ENCODE measurements at regions not wholly inside any gene's neighbourhood (a gene's known extent, or its start where the extent isn't known, plus 50 kb on each side); places are given as distances from the start of the nearest gene placed in this dataset.

DNA sequence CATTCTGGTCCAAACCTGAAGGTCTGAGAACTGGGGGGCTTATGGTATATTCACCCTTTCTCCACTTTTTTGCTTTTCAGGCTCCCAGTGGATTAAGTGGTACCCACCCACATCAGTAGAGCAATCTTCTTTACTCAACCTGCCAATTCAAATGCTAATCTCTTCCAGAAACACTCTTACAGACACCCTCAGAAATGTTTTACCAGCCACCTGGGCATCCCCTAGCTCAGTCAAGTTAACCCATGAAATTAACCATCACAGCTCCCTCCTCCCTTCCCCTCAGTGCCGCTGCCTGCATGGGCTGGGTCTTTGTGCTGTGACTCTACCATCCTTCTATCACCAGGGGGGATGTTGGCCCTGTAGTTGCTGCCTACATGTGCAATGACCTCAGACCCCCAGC lies 398.7 kb downstream of the BUD13 start:
- H4K20me1 ChIP-seq (ENCODE audit: insufficient read depth, low read length), result no peaks in the 10 kb centered on the region
- H3K4me3 ChIP-seq (ENCODE audit: low read length), result no peak overlapping the region
- no peaks in the 10 kb centered on the region for H3K4me1 ChIP-seq (ENCODE audit: low read length)
- H3K27ac ChIP-seq (ENCODE audit: low read length), result no peak overlapping the region
- no peak overlapping the region for H3K4me2 ChIP-seq (ENCODE audit: low read length)
- 0 out of 2 replicates have a peak, but pooled peaks cover 11% of the 10 kb centered on the region for H3K27me3 ChIP-seq (ENCODE audit: low read depth, low read length)
- no peaks in the 10 kb centered on the region for H3K9me3 ChIP-seq (ENCODE audit: insufficient read depth, low read length)
- TF ChIP-seq CTCF (IDR thresholded peaks at IDR 0.05; ENCODE audit: low read depth, low read length), result no peak
- no peak for TF ChIP-seq EZH2phosphoT487 (IDR thresholded peaks at IDR 0.05; ENCODE audit: low read depth)
- no peaks in the 10 kb centered on the region for H3K79me2 ChIP-seq (ENCODE audit: low read length)
- H3K9ac ChIP-seq (ENCODE audit: low read length), result no peak overlapping the region
- H2AFZ ChIP-seq (ENCODE audit: low read depth, low read length), result no peak overlapping the region
- H3K36me3 ChIP-seq (replicated peaks; ENCODE audit: low read depth, low read length), result no peaks in the 10 kb centered on the region

- no peak overlapping the region for H3K4me2 ChIP-seq (ENCODE audit: low read length)
- H3K79me2 ChIP-seq (ENCODE audit: low read length), result no peaks in the 10 kb centered on the region
- H3K27me3 ChIP-seq (ENCODE audit: low read depth, low read length), result 0 out of 2 replicates have a peak, but pooled peaks cover 13% of the 10 kb centered on the region
- no peaks in the 10 kb centered on the region for H3K4me1 ChIP-seq (ENCODE audit: low read length)
- no peaks in the 10 kb centered on the region for H4K20me1 ChIP-seq (ENCODE audit: insufficient read depth, low read length)
- no peaks in the 10 kb centered on the region for H3K9me3 ChIP-seq (ENCODE audit: insufficient read depth, low read length)
- TF ChIP-seq EZH2phosphoT487 (IDR thresholded peaks at IDR 0.05; ENCODE audit: low read depth) (no peak), CTCF (IDR thresholded peaks at IDR 0.05; ENCODE audit: low read depth, low read length) (no peak)
- no peaks in the 10 kb centered on the region for H3K36me3 ChIP-seq (replicated peaks; ENCODE audit: low read depth, low read length)
- no peak overlapping the region for H3K27ac ChIP-seq (ENCODE audit: low read length)
- no peak overlapping the region for H2AFZ ChIP-seq (ENCODE audit: low read depth, low read length)
- no peak overlapping the region for H3K4me3 ChIP-seq (ENCODE audit: low read length)
- no peak overlapping the region for H3K9ac ChIP-seq (ENCODE audit: low read length)
Observed at GRCh38 chr11:116373104-116373944, 399.5 kb downstream of the BUD13 start.

GRCh38 chr11:116371146-116371545 lies 401.6 kb downstream of the BUD13 start:
- H3K36me3 ChIP-seq (replicated peaks; ENCODE audit: low read depth, low read length), result no peaks in the 10 kb centered on the region
- H3K4me2 ChIP-seq (ENCODE audit: low read length), result no peak overlapping the region
- H3K4me3 ChIP-seq (ENCODE audit: low read length), result no peak overlapping the region
- no peaks in the 10 kb centered on the region for H3K79me2 ChIP-seq (ENCODE audit: low read length)
- H3K9me3 ChIP-seq (ENCODE audit: insufficient read depth, low read length), result no peaks in the 10 kb centered on the region
- H3K9ac ChIP-seq (ENCODE audit: low read length), result no peak overlapping the region
- TF ChIP-seq CTCF (IDR thresholded peaks at IDR 0.05; ENCODE audit: low read depth, low read length), result no peak
- no peak for TF ChIP-seq EZH2phosphoT487 (IDR thresholded peaks at IDR 0.05; ENCODE audit: low read depth)
- peaks cover 15% of the 10 kb centered on the region for H3K27me3 ChIP-seq (ENCODE audit: low read depth, low read length)
- H3K4me1 ChIP-seq (ENCODE audit: low read length), result no peaks in the 10 kb centered on the region
- no peaks in the 10 kb centered on the region for H4K20me1 ChIP-seq (ENCODE audit: insufficient read depth, low read length)
- no peak overlapping the region for H2AFZ ChIP-seq (ENCODE audit: low read depth, low read length)
- H3K27ac ChIP-seq (ENCODE audit: low read length), result no peak overlapping the region

GRCh38 chr11:116368784-116369183 lies 404.0 kb downstream of the BUD13 start:
- Histone ChIP-seq H4K20me1 (ENCODE audit: insufficient read depth, low read length) (no peaks in the 10 kb centered on the region), H3K27ac (ENCODE audit: low read length) (no peak overlapping the region), H3K4me2 (ENCODE audit: low read length) (no peak overlapping the region), H2AFZ (ENCODE audit: low read depth, low read length) (no peak overlapping the region), H3K27me3 (ENCODE audit: low read depth, low read length) (peaks cover 24% of the 10 kb centered on the region), H3K4me3 (ENCODE audit: low read length) (no peak overlapping the region), H3K4me1 (ENCODE audit: low read length) (no peaks in the 10 kb centered on the region), H3K79me2 (ENCODE audit: low read length) (no peaks in the 10 kb centered on the region), H3K36me3 (replicated peaks; ENCODE audit: low read depth, low read length) (no peaks in the 10 kb centered on the region), H3K9me3 (ENCODE audit: insufficient read depth, low read length) (no peaks in the 10 kb centered on the region), H3K9ac (ENCODE audit: low read length) (no peak overlapping the region)
- TF ChIP-seq EZH2phosphoT487 (IDR thresholded peaks at IDR 0.05; ENCODE audit: low read depth), result no peak
- TF ChIP-seq CTCF (IDR thresholded peaks at IDR 0.05; ENCODE audit: low read depth, low read length), result no peak

All from OCI-LY3 (cell line).